H9 (cell line): ENCODE measurements at regions not wholly inside any gene's neighbourhood (a gene's known extent, or its start where the extent isn't known, plus 50 kb on each side); places are given as distances from the start of the nearest gene placed in this dataset.

Source experiments
- DNase-seq: peaks from one replicate; pipeline ENCODE4 v3.0.0-alpha.2; 2017
- H2AFZ ChIP-seq: one replicate; pipeline ENCODE4 v1.6.1; 2013; ENCODE audit warnings: mild to moderate bottlenecking, low read length, control low read depth, moderate library complexity
- H2AK5ac ChIP-seq: 2 replicates; pipeline ENCODE4 v1.6.1; 2013; ENCODE audit warnings: low read length, control low read depth, mixed read lengths; ENCODE audit not compliant: insufficient read length
- H2BK120ac ChIP-seq: one replicate; pipeline ENCODE4 v1.6.1; 2013; ENCODE audit warnings: low read depth, mild to moderate bottlenecking, low read length, control low read depth, inconsistent platforms; ENCODE audit not compliant: poor library complexity, severe bottlenecking
- H2BK12ac ChIP-seq: 2 replicates; pipeline ENCODE4 v1.6.1; 2013; ENCODE audit warnings: low read length, control low read depth, mixed read lengths, low read depth; ENCODE audit not compliant: insufficient read length
- H2BK15ac ChIP-seq: 2 replicates; pipeline ENCODE4 v1.6.1; 2013; ENCODE audit warnings: low read depth, low read length, control low read depth
- H2BK20ac ChIP-seq: one replicate; pipeline ENCODE4 v1.6.1; 2013; ENCODE audit warnings: low read depth, mild to moderate bottlenecking, low read length, control low read depth, inconsistent platforms; ENCODE audit not compliant: poor library complexity, severe bottlenecking
- H2BK5ac ChIP-seq: 2 replicates; pipeline ENCODE4 v1.6.1; 2013; ENCODE audit warnings: low read length, control low read depth, mixed read lengths; ENCODE audit not compliant: insufficient read length
- H3K14ac ChIP-seq: 2 replicates; pipeline ENCODE4 v1.6.1; 2013; ENCODE audit warnings: low read length, control low read depth; ENCODE audit not compliant: insufficient read depth
- H3K18ac ChIP-seq: 2 replicates; pipeline ENCODE4 v1.6.1; 2013; ENCODE audit warnings: low read depth, mild to moderate bottlenecking, mixed read lengths, low read length, control low read depth; ENCODE audit not compliant: insufficient read length
- H3K23ac ChIP-seq: 2 replicates; pipeline ENCODE4 v1.6.1; 2013; ENCODE audit warnings: low read length, control low read depth, mixed read lengths, low read depth; ENCODE audit not compliant: insufficient read length
- H3K23me2 ChIP-seq: 2 replicates; pipeline ENCODE4 v1.6.1; 2013; ENCODE audit warnings: low read depth, mild to moderate bottlenecking, mixed read lengths, low read length, control low read depth; ENCODE audit not compliant: insufficient read length, poor library complexity, severe bottlenecking
- H3K27ac ChIP-seq: 2 replicates; pipeline ENCODE4 v1.5.1; 2013; ENCODE audit warnings: low read length, control low read depth, mixed read lengths, low read depth; ENCODE audit not compliant: insufficient read length
- H3K27me3 ChIP-seq: 2 replicates; pipeline ENCODE4 v1.6.1; 2013; ENCODE audit warnings: low read length, control low read depth, inconsistent platforms; ENCODE audit not compliant: insufficient read depth
- H3K4ac ChIP-seq: 2 replicates; pipeline ENCODE4 v1.6.1; 2013; ENCODE audit warnings: low read depth, mild to moderate bottlenecking, control low read depth, inconsistent platforms, low read length, moderate library complexity
- H3K4me1 ChIP-seq: 2 replicates; pipeline ENCODE4 v1.6.1; 2013; ENCODE audit warnings: low read length, control low read depth, inconsistent platforms; ENCODE audit not compliant: insufficient read depth
- H3K4me2 ChIP-seq: 2 replicates; pipeline ENCODE4 v1.6.1; 2013; ENCODE audit warnings: low read length, control low read depth, mixed read lengths; ENCODE audit not compliant: insufficient read length, insufficient read depth
- H3K56ac ChIP-seq: 2 replicates; pipeline ENCODE4 v1.6.1; 2013; ENCODE audit warnings: low read depth, mild to moderate bottlenecking, mixed read lengths, low read length, control low read depth; ENCODE audit not compliant: insufficient read length
- H3K79me1 ChIP-seq: 2 replicates; pipeline ENCODE4 v1.6.1; 2013; ENCODE audit warnings: low read depth, mild to moderate bottlenecking, moderate library complexity, low read length, control low read depth, inconsistent platforms; ENCODE audit not compliant: insufficient read depth, poor library complexity, severe bottlenecking
- H3K79me2 ChIP-seq: 2 replicates; pipeline ENCODE4 v1.6.1; 2013; ENCODE audit warnings: low read length, control low read depth, inconsistent platforms; ENCODE audit not compliant: insufficient read depth
- H3K9ac ChIP-seq: 2 replicates; pipeline ENCODE4 v1.6.1; 2013; ENCODE audit warnings: low read length, control low read depth, mixed read lengths; ENCODE audit not compliant: insufficient read length; ENCODE audit errors: extremely low read depth
- H3K9me3 ChIP-seq: one replicate; pipeline ENCODE4 v1.6.1; 2013; ENCODE audit warnings: low read depth, low read length, inconsistent platforms; ENCODE audit not compliant: control insufficient read depth
- H3T11ph ChIP-seq: one replicate; pipeline ENCODE4 v1.6.1; 2013; ENCODE audit warnings: mild to moderate bottlenecking, low read length, control low read depth, inconsistent platforms
- H4K20me1 ChIP-seq: one replicate; pipeline ENCODE4 v1.6.1; 2013; ENCODE audit not compliant: control insufficient read depth, insufficient read length, insufficient read depth
- H4K5ac ChIP-seq: 2 replicates; pipeline ENCODE4 v1.6.1; 2013; ENCODE audit warnings: low read depth, mild to moderate bottlenecking, mixed read lengths, low read length, control low read depth; ENCODE audit not compliant: insufficient read length
- H4K8ac ChIP-seq: replicated peaks from 2 replicates; pipeline ENCODE4 v1.6.1; 2013; ENCODE audit warnings: low read length, control low read depth, mixed read lengths, low read depth; ENCODE audit not compliant: insufficient read length
- H4K91ac ChIP-seq: 2 replicates; pipeline ENCODE4 v1.6.1; 2013; ENCODE audit warnings: low read depth, mild to moderate bottlenecking, moderate library complexity, mixed read lengths, low read length, control low read depth; ENCODE audit not compliant: insufficient read length
- H3K27ac Mint-ChIP-seq, 3 experiments: 2 replicates in 2 of 3; 3 replicates in 1 of 3; pipeline ENCODE4 v1.8.0; 2020 to 2021; ENCODE audit warnings: mixed read lengths in 3 of 3, mild to moderate bottlenecking in 1 of 3, moderate library complexity in 1 of 3
- H3K27me3 Mint-ChIP-seq: 2 replicates; pipeline ENCODE4 v1.8.0; 2021; ENCODE audit warnings: low read depth, mild to moderate bottlenecking, moderate library complexity, mixed read lengths
- H3K36me3 Mint-ChIP-seq, 3 experiments: 2 replicates in 2 of 3; 3 replicates in 1 of 3; pipeline ENCODE4 v1.8.0; 2020 to 2021; ENCODE audit warnings: low read depth in 3 of 3, mixed read lengths in 3 of 3; ENCODE audit not compliant: insufficient read depth in 1 of 3
- H3K4me1 Mint-ChIP-seq, 2 experiments: 2 replicates each; pipeline ENCODE4 v1.8.0; 2020; ENCODE audit warnings: mixed read lengths in 2 of 2
- H3K4me3 Mint-ChIP-seq, 2 experiments: 2 replicates in 1 of 2; 3 replicates in 1 of 2; pipeline ENCODE4 v1.8.0; 2020 to 2021; ENCODE audit warnings: mild to moderate bottlenecking in 2 of 2, mixed read lengths in 2 of 2, moderate library complexity in 1 of 2
- H3K9me3 Mint-ChIP-seq, 2 experiments: 2 replicates in 1 of 2; 3 replicates in 1 of 2; pipeline ENCODE4 v1.8.0; 2020; ENCODE audit warnings: mild to moderate bottlenecking in 2 of 2, mixed read lengths in 2 of 2, moderate library complexity in 1 of 2
- WGBS: extraction: QIAGEN DNeasy Blood & Tissue Kit; methylation state at CpG from one replicate; pipeline ENCODE4 v1.1.7; 2013; ENCODE audit warnings: missing lambda C conversion rate, low lambda C conversion rate, mixed read lengths; ENCODE audit not compliant: insufficient read length; ENCODE audit errors: extremely low coverage; 5-methylcytosine and 5-hydroxymethylcytosine counted together
- TF ChIP-seq, protein P1 (sequence below): fragments of 200-600 bp; sonication (generic); conservative IDR thresholded peaks from 3 replicates; pipeline ENCODE4 v1.8.0; 2021; ENCODE audit warnings: antibody characterized with exemption, mild to moderate bottlenecking

DNA sequence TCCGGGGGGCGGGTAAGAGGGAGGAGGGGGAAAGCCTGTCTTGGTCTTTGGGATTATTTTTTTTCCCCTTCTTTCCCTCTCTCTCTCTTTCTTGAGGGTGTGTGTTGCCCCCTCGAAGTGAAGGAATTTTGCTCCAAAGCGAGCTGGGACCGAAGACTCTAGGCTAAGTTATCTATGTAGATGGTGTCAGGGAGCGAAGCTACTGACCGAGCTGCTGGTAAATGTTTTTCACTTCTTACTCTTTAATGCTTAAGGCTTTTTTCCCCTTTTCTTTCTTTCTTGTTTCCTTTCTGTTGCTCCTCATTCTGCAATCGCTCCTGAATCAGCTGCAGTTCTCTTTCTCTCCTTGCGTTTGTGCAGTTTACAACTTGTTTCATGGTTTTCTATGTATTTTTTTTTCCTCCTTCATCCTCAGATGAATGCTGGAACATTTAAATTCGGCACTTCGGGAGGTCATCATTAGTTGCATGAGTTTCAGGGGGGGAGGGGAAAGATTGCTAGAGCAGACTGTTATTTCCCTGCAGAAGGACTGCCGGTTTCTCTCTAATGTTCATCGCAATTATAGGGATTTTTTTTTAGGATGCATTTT, 1312.0 kb upstream of the WWC1 start:
- no peak overlapping the region for H4K5ac ChIP-seq
- H2BK5ac ChIP-seq, result no peak overlapping the region
- no peaks in the 10 kb centered on the region for H3K4me1 ChIP-seq
- H3K9me3 Mint-ChIP-seq, result no peaks in the 10 kb centered on the region
- H3K79me2 ChIP-seq, result no peaks in the 10 kb centered on the region
- H3K18ac ChIP-seq, result no peak overlapping the region
- peak overlapping the region; percentile 87 to 93 for H3K4me3 Mint-ChIP-seq
- no peak overlapping the region for H2AK5ac ChIP-seq
- H3K14ac ChIP-seq, result no peak overlapping the region
- TF ChIP-seq, protein P1, sequence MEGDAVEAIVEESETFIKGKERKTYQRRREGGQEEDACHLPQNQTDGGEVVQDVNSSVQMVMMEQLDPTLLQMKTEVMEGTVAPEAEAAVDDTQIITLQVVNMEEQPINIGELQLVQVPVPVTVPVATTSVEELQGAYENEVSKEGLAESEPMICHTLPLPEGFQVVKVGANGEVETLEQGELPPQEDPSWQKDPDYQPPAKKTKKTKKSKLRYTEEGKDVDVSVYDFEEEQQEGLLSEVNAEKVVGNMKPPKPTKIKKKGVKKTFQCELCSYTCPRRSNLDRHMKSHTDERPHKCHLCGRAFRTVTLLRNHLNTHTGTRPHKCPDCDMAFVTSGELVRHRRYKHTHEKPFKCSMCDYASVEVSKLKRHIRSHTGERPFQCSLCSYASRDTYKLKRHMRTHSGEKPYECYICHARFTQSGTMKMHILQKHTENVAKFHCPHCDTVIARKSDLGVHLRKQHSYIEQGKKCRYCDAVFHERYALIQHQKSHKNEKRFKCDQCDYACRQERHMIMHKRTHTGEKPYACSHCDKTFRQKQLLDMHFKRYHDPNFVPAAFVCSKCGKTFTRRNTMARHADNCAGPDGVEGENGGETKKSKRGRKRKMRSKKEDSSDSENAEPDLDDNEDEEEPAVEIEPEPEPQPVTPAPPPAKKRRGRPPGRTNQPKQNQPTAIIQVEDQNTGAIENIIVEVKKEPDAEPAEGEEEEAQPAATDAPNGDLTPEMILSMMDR, result no peak
- no peak overlapping the region for H2BK20ac ChIP-seq
- no peak overlapping the region for H3K27ac ChIP-seq
- H3K36me3 Mint-ChIP-seq, result no peaks in the 10 kb centered on the region
- no peak overlapping the region for H3K23ac ChIP-seq
- peak overlapping the region; percentile 73 for H3K4me2 ChIP-seq
- H3K23me2 ChIP-seq, result peaks cover 8% of the 10 kb centered on the region
- no peak overlapping the region for H2BK15ac ChIP-seq
- H4K20me1 ChIP-seq, result no peaks in the 10 kb centered on the region
- peaks cover 27% of the 10 kb centered on the region for H3K27me3 Mint-ChIP-seq
- no peak overlapping the region for H4K91ac ChIP-seq
- H4K8ac ChIP-seq, result no peak overlapping the region
- H3K4me1 Mint-ChIP-seq, result peaks cover 40 to 43% of the 10 kb centered on the region in 2 experiments
- H2BK12ac ChIP-seq, result no peak overlapping the region
- H3K9me3 ChIP-seq, result no peaks in the 10 kb centered on the region
- DNase-seq, result no peak
- no CpG with 5 or more reads among the region's 13 CpGs for WGBS
- no peak overlapping the region for H3K56ac ChIP-seq
- H3K79me1 ChIP-seq, result no peaks in the 10 kb centered on the region
- no peak overlapping the region for H2AFZ ChIP-seq
- no peak overlapping the region for H3K4ac ChIP-seq
- H3K27me3 ChIP-seq, result peaks cover 2% of the 10 kb centered on the region; the same call in 1 of the 2 replicates
- no peak overlapping the region for H2BK120ac ChIP-seq
- H3K9ac ChIP-seq, result no peak overlapping the region
- H3T11ph ChIP-seq, result no peak overlapping the region
- H3K27ac Mint-ChIP-seq, result peak overlapping the region in 1 of 3 experiments; percentile 25; a peak in 3 of 7 replicates
